ENCODE measurements at regions not wholly inside any gene's neighbourhood (a gene's known extent, or its start where the extent isn't known, plus 50 kb on each side); places are given as distances from the start of the nearest gene placed in this dataset.

GRCh38 chr3:72260588-72260910 is 475.6 kb upstream of the PROK2 start:
- Histone ChIP-seq H3K36me3 (replicated peaks in 1 of 2; ENCODE audit: control insufficient read depth in 1 of 2, insufficient read depth in 2 of 2, low read length in 1 of 2) (no peaks in the 10 kb centered on the region), H3K4me2 (no peak overlapping the region), H4K20me1 (ENCODE audit: insufficient read depth) (no peaks in the 10 kb centered on the region), H3K9me3 (no peaks in the 10 kb centered on the region), H3K9me2 (no peaks in the 10 kb centered on the region), H3K9ac (no peak overlapping the region), H2AFZ (ENCODE audit: low read depth) (no peak overlapping the region), H3K27me3 (ENCODE audit: insufficient read depth) (peaks cover 10% of the 10 kb centered on the region; the same call in 1 of the 2 replicates), H3F3A (replicated peaks; ENCODE audit: insufficient read depth) (no peaks in the 10 kb centered on the region), H3K79me2 (ENCODE audit: insufficient read depth) (no peaks in the 10 kb centered on the region), H3K4me1 (ENCODE audit: control insufficient read depth in 1 of 2, insufficient read depth in 2 of 2, low read depth in 1 of 2, low read length in 1 of 2) (peaks cover 0 to 22% of the 10 kb centered on the region in 2 experiments; a peak in 3 of 4 replicates), H3K27ac (ENCODE audit: low read depth in 2 of 2, low read length in 1 of 2) (no peak overlapping the region), H3K4me3 (ENCODE audit: low read depth in 2 of 2, low read length in 1 of 2) (no peak overlapping the region)
- DNase-seq: no peak
- ChIA-PET POLR2A (no interaction called here), CTCF (no interaction called here)
- WGBS (ENCODE audit: low lambda C conversion rate): 73% methylated on average over 5 of the region's 5 CpGs
- TF ChIP-seq, protein P1, sequence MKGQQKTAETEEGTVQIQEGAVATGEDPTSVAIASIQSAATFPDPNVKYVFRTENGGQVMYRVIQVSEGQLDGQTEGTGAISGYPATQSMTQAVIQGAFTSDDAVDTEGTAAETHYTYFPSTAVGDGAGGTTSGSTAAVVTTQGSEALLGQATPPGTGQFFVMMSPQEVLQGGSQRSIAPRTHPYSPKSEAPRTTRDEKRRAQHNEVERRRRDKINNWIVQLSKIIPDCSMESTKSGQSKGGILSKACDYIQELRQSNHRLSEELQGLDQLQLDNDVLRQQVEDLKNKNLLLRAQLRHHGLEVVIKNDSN (IDR thresholded peaks at IDR 0.05; ENCODE audit: borderline replicate concordance, low read depth): no peak
- no peak for TF ChIP-seq GATA2 (CRISPR knock-in tag; IDR thresholded peaks at IDR 0.05)
- TF ChIP-seq JUND (IDR thresholded peaks at IDR 0.05): no peak
- TF ChIP-seq NFIC (IDR thresholded peaks at IDR 0.05; ENCODE audit: borderline replicate concordance): no peak
- TF ChIP-seq, protein P2, sequence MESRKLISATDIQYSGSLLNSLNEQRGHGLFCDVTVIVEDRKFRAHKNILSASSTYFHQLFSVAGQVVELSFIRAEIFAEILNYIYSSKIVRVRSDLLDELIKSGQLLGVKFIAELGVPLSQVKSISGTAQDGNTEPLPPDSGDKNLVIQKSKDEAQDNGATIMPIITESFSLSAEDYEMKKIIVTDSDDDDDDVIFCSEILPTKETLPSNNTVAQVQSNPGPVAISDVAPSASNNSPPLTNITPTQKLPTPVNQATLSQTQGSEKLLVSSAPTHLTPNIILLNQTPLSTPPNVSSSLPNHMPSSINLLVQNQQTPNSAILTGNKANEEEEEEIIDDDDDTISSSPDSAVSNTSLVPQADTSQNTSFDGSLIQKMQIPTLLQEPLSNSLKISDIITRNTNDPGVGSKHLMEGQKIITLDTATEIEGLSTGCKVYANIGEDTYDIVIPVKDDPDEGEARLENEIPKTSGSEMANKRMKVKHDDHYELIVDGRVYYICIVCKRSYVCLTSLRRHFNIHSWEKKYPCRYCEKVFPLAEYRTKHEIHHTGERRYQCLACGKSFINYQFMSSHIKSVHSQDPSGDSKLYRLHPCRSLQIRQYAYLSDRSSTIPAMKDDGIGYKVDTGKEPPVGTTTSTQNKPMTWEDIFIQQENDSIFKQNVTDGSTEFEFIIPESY (IDR thresholded peaks at IDR 0.05; ENCODE audit: borderline replicate concordance, low read depth): no peak
- TF ChIP-seq MXI1 (IDR thresholded peaks at IDR 0.05; ENCODE audit: low read depth, low read length): no peak
- TF ChIP-seq POLR2AphosphoS5 (IDR thresholded peaks at IDR 0.05; ENCODE audit: low read depth, low read length): no peak
- TF ChIP-seq IRF3 (IDR thresholded peaks at IDR 0.05; ENCODE audit: low read depth, low read length): no peak
- no peak for TF ChIP-seq MEF2A (IDR thresholded peaks at IDR 0.05; ENCODE audit: borderline replicate concordance, low read depth)
- no peak for TF ChIP-seq FOXJ3 (CRISPR knock-in tag; IDR thresholded peaks at IDR 0.05)
- TF ChIP-seq TCF12 (IDR thresholded peaks at IDR 0.05): no peak
- no peak for TF ChIP-seq FOXM1 (IDR thresholded peaks at IDR 0.05; ENCODE audit: low read depth)
- TF ChIP-seq GABPA (IDR thresholded peaks at IDR 0.05; ENCODE audit: low read depth): no peak
- TF ChIP-seq RAD21 (IDR thresholded peaks at IDR 0.05; ENCODE audit: low read length): no peak
- TF ChIP-seq REST (IDR thresholded peaks at IDR 0.05; ENCODE audit: low read depth, low read length): no peak
- no peak for TF ChIP-seq YY1 (IDR thresholded peaks at IDR 0.05; ENCODE audit: low read depth)
